ENCODE measurements at regions not wholly inside any gene's neighbourhood (a gene's known extent, or its start where the extent isn't known, plus 50 kb on each side); places are given as distances from the start of the nearest gene placed in this dataset.

DNA sequence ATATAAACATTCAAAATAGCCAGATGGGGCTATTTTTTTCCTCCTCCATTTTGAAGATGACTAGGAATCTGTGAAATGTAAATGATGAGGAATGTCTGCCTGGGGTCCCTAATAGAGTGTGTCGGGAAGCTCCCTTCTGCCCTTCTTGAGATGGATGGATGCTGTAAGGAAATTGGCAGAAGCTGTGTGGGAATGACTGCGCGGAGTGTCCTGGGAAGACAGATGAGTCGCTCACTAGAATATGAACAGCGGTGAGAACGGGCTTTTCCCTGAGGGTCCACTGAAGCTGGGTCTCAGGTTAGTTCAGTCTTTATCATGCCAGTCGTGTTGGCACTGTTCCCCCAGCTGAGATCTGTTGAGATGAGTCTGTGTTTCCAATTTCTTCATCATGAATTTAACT, 75.1 kb upstream of the PLPP4 start:
- POLR2A ChIA-PET, result no interaction called here
- Histone ChIP-seq H2AFZ (ENCODE audit: low read length) (no peak overlapping the region), H3K9me3 (ENCODE audit: low read length) (no peaks in the 10 kb centered on the region), H3K79me2 (ENCODE audit: insufficient read depth, low read depth, low read length) (no peaks in the 10 kb centered on the region), H3K27ac (ENCODE audit: low read depth, low read length, poor library complexity, severe bottlenecking) (no peak overlapping the region), H3K36me3 (ENCODE audit: insufficient read depth, low read length) (no peaks in the 10 kb centered on the region), H3K4me2 (ENCODE audit: low read length) (no peak overlapping the region), H3K4me1 (ENCODE audit: insufficient read depth, low read length, poor library complexity, severe bottlenecking) (no peaks in the 10 kb centered on the region), H4K20me1 (ENCODE audit: insufficient read depth, low read length) (no peaks in the 10 kb centered on the region), H3K4me3 (ENCODE audit: low read depth, low read length, poor library complexity, severe bottlenecking) (no peak overlapping the region), H3K9me2 (ENCODE audit: insufficient read depth, low read length) (no peaks in the 10 kb centered on the region)
- DNase-seq (ENCODE audit: low spot score), result no peak
- no TSS peak for BruUV-seq (replicated peaks)
- TF ChIP-seq, protein P1, sequence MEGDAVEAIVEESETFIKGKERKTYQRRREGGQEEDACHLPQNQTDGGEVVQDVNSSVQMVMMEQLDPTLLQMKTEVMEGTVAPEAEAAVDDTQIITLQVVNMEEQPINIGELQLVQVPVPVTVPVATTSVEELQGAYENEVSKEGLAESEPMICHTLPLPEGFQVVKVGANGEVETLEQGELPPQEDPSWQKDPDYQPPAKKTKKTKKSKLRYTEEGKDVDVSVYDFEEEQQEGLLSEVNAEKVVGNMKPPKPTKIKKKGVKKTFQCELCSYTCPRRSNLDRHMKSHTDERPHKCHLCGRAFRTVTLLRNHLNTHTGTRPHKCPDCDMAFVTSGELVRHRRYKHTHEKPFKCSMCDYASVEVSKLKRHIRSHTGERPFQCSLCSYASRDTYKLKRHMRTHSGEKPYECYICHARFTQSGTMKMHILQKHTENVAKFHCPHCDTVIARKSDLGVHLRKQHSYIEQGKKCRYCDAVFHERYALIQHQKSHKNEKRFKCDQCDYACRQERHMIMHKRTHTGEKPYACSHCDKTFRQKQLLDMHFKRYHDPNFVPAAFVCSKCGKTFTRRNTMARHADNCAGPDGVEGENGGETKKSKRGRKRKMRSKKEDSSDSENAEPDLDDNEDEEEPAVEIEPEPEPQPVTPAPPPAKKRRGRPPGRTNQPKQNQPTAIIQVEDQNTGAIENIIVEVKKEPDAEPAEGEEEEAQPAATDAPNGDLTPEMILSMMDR (conservative IDR thresholded peaks at IDR 0.05; ENCODE audit: low read length), result no peak
- TF ChIP-seq EZH2phosphoT487 (IDR thresholded peaks at IDR 0.05; ENCODE audit: borderline replicate concordance, low read depth, low read length), result no peak
- intact Hi-C loops (cut with micrococcal nuclease; ENCODE audit: unreplicated experiment), result no loop called here
- CTCF ChIA-PET (ENCODE audit: unreplicated experiment), result no interaction called here

DNA sequence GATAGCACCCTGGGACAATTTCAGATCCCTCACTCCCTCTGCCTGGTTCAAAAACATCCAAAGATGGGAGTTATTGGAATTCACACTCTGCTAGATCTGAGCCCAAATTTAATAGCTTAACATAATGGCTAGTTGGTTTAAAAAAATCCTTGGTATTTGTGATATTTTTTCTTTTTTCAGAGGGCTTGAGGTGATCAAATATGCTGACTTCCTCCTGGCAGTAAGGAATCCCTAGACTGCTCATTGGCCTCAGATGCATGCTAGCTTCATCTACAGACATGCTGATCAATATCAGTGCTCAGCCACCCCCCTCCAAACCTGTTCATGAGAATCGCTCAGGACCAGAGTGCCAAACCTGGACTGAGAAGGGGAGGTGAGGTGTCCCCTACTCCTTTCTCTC, 74.7 kb upstream of the PLPP4 start:
- ChIA-PET POLR2A (interaction anchor here (0.5 kb wide), 1 partner anchor 69 kb away, joined by 3 read pairs; no protein-coding TSS in a partner anchor), CTCF (ENCODE audit: unreplicated experiment) (interaction anchor here (0.8 kb wide), 1 partner anchor 8 kb away, joined by 9 read pairs; no protein-coding TSS in a partner anchor)
- no peak for DNase-seq (ENCODE audit: low spot score)
- no peaks in the 10 kb centered on the region for H4K20me1 ChIP-seq (ENCODE audit: insufficient read depth, low read length)
- TF ChIP-seq, protein P1 (conservative IDR thresholded peaks at IDR 0.05; ENCODE audit: low read length), result no peak
- TF ChIP-seq EZH2phosphoT487 (IDR thresholded peaks at IDR 0.05; ENCODE audit: borderline replicate concordance, low read depth, low read length), result no peak
- H3K9me2 ChIP-seq (ENCODE audit: insufficient read depth, low read length), result no peaks in the 10 kb centered on the region
- H3K9me3 ChIP-seq (ENCODE audit: low read length), result no peaks in the 10 kb centered on the region
- H3K4me1 ChIP-seq (ENCODE audit: insufficient read depth, low read length, poor library complexity, severe bottlenecking), result no peaks in the 10 kb centered on the region
- no peak overlapping the region for H3K4me3 ChIP-seq (ENCODE audit: low read depth, low read length, poor library complexity, severe bottlenecking)
- intact Hi-C loops (cut with micrococcal nuclease; ENCODE audit: unreplicated experiment), result no loop called here
- H2AFZ ChIP-seq (ENCODE audit: low read length), result no peak overlapping the region
- H3K79me2 ChIP-seq (ENCODE audit: insufficient read depth, low read depth, low read length), result no peaks in the 10 kb centered on the region
- H3K27ac ChIP-seq (ENCODE audit: low read depth, low read length, poor library complexity, severe bottlenecking), result no peak overlapping the region
- no peaks in the 10 kb centered on the region for H3K36me3 ChIP-seq (ENCODE audit: insufficient read depth, low read length)
- H3K4me2 ChIP-seq (ENCODE audit: low read length), result no peak overlapping the region
- BruUV-seq (replicated peaks), result no TSS peak

DNA sequence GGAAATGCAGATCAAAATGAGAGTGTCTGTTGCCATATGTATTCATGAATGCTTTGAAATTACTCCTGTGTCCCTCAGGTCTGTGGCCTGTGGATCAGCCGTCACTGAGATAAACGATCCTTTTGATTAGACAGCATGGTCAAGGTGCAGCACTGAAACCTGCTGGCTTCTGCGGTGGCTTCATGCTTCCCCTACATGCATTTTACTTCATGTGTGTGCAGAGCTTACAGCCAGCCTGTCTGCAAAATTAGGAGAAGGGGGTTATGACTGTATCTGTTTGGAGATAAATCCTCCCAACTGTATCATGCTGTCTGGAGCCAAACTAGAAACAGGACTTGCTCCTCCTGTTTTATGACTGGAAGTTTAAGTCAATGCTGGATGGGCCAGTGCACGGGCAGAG, 71.0 kb upstream of the PLPP4 start:
- H3K4me1 ChIP-seq (ENCODE audit: insufficient read depth, low read length, poor library complexity, severe bottlenecking), result no peaks in the 10 kb centered on the region

More for the DNA sequence above, 71.0 kb upstream of the PLPP4 start:
- POLR2A ChIA-PET, result no interaction called here
- Histone ChIP-seq H3K4me3 (ENCODE audit: low read depth, low read length, poor library complexity, severe bottlenecking) (no peak overlapping the region), H3K9me2 (ENCODE audit: insufficient read depth, low read length) (no peaks in the 10 kb centered on the region), H3K27ac (ENCODE audit: low read depth, low read length, poor library complexity, severe bottlenecking) (no peak overlapping the region), H3K4me2 (ENCODE audit: low read length) (no peak overlapping the region), H4K20me1 (ENCODE audit: insufficient read depth, low read length) (no peaks in the 10 kb centered on the region), H2AFZ (ENCODE audit: low read length) (no peak overlapping the region), H3K9me3 (ENCODE audit: low read length) (no peaks in the 10 kb centered on the region), H3K36me3 (ENCODE audit: insufficient read depth, low read length) (no peaks in the 10 kb centered on the region), H3K79me2 (ENCODE audit: insufficient read depth, low read depth, low read length) (no peaks in the 10 kb centered on the region)
- no peak for DNase-seq (ENCODE audit: low spot score)
- CTCF ChIA-PET (ENCODE audit: unreplicated experiment), result no interaction called here
- BruUV-seq (replicated peaks), result no TSS peak
- intact Hi-C loops (cut with micrococcal nuclease; ENCODE audit: unreplicated experiment), result no loop called here
- TF ChIP-seq, protein P1 (conservative IDR thresholded peaks at IDR 0.05; ENCODE audit: low read length), result no peak
- TF ChIP-seq EZH2phosphoT487 (IDR thresholded peaks at IDR 0.05; ENCODE audit: borderline replicate concordance, low read depth, low read length), result no peak
